Kidney epithelial cell (primary cell): ENCODE measurements at regions not wholly inside any gene's neighbourhood (a gene's known extent, or its start where the extent isn't known, plus 50 kb on each side); places are given as distances from the start of the nearest gene placed in this dataset.

ENCODE experiments used
- DNase-seq: peaks from one replicate; pipeline ENCODE4 v3.0.0-alpha.2; 2010; ENCODE audit warnings: low read depth
- H3K27me3 ChIP-seq: 2 replicates; pipeline ENCODE4 v1.6.0; 2011; ENCODE audit warnings: low read length; ENCODE audit not compliant: control insufficient read depth, insufficient read depth
- H3K36me3 ChIP-seq: 2 replicates; pipeline ENCODE4 v1.5.1; 2011; ENCODE audit warnings: low read length; ENCODE audit not compliant: control insufficient read depth, insufficient read depth
- H3K4me3 ChIP-seq: 2 replicates; pipeline ENCODE4 v1.5.1; 2011; ENCODE audit warnings: low read depth, mild to moderate bottlenecking, control low read depth, low read length
- TF ChIP-seq, protein P1 (sequence below): IDR thresholded peaks from 2 replicates; pipeline ENCODE4 v1.5.1; 2011; ENCODE audit warnings: mild to moderate bottlenecking, moderate library complexity, low read length, control low read depth, inconsistent platforms; ENCODE audit not compliant: insufficient read depth, poor library complexity, severe bottlenecking

DNA sequence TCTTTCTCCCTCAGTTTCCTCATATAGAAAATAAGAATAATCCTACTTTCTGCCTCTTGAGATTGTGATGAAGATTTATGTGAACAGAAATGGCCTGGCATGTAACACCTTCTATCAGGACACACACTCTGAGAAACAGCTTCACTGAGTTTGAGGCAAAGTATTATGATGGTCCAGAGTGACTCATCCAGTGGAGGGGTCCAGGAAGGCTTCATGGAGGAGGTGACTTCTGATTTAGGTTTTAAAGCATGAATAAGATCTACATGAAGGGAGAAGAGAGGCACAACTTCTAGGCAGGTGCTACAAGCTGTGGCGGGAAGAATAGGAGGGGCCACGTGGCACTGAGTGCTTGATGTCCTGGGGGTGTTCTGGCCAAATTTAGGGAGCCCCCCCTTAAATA, 124.4 kb upstream of the SDK2 start:
- H3K36me3 ChIP-seq, result no peaks in the 10 kb centered on the region
- DNase-seq, result no peak
- H3K27me3 ChIP-seq, result no peaks in the 10 kb centered on the region
- TF ChIP-seq, protein P1, sequence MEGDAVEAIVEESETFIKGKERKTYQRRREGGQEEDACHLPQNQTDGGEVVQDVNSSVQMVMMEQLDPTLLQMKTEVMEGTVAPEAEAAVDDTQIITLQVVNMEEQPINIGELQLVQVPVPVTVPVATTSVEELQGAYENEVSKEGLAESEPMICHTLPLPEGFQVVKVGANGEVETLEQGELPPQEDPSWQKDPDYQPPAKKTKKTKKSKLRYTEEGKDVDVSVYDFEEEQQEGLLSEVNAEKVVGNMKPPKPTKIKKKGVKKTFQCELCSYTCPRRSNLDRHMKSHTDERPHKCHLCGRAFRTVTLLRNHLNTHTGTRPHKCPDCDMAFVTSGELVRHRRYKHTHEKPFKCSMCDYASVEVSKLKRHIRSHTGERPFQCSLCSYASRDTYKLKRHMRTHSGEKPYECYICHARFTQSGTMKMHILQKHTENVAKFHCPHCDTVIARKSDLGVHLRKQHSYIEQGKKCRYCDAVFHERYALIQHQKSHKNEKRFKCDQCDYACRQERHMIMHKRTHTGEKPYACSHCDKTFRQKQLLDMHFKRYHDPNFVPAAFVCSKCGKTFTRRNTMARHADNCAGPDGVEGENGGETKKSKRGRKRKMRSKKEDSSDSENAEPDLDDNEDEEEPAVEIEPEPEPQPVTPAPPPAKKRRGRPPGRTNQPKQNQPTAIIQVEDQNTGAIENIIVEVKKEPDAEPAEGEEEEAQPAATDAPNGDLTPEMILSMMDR, result no peak
- H3K4me3 ChIP-seq, result no peak overlapping the region

DNA sequence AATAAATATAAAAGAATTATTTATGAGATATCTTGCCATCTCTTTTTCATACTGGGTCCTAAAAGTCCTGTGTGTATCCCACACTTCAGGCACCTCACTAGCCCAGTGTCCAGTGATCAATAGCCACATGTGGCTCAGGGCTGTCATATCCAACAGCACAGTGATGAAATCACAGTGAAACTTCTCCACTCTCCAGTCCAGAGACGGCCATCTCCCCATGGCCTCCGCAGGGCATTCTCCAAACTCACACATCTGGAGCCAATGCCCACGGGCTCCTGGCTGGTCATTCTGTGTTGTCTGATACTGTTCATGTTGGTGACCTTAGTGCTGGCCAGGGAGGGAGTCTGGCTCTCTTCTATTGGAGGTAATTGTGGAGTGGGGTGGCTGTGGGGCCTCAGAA, 125.2 kb upstream of the SDK2 start:
- TF ChIP-seq, protein P1, result no peak
- H3K27me3 ChIP-seq, result no peaks in the 10 kb centered on the region
- H3K36me3 ChIP-seq, result no peaks in the 10 kb centered on the region
- H3K4me3 ChIP-seq, result no peak overlapping the region
- no peak for DNase-seq

DNA sequence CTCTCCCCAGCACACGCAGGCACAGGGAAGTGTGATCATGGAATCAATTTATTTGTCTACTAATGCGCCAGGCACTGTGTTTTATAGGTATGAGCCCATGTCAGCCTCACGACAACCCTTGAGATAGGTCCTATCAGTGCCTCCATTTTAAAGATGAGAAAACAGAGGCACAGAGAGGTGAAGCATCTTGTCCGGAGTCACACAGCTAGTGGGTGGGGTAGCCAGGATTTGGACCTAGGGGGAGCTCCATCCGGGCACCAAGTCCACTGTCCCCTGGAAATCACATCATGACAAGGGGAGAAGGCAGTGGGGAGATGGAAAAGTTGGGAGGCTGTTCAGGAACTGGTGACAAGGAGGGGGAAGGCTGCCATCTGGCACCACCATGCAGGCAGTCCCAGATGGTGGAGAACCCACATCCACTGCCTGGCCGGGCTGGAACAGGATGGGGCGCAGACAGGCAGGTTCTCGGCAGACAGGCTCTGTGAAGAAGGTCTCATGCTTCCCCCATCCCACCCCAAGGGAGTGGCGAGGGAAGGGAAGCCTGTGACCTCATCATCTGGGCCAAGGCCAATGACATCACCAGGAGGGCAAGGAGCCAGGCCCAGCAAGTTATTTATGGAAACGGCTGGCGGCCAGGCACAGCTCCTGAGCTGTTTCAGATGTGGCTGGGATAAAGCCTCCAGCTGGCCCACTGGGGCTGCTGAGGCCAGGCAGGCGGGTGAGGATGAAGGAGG, 126.0 kb upstream of the SDK2 start:
- Histone ChIP-seq H3K27me3 (peaks cover under 1% of the 10 kb centered on the region), H3K36me3 (no peaks in the 10 kb centered on the region), H3K4me3 (no peak overlapping the region)
- TF ChIP-seq, protein P1, result no peak
- DNase-seq, result peak; percentile 34

GRCh38 chr17:73770849-73771229, 126.6 kb upstream of the SDK2 start:
- H3K36me3 ChIP-seq, result no peaks in the 10 kb centered on the region
- peaks cover 2% of the 10 kb centered on the region for H3K27me3 ChIP-seq
- DNase-seq, result no peak
- no peak overlapping the region for H3K4me3 ChIP-seq
- TF ChIP-seq, protein P1, result no peak

DNA sequence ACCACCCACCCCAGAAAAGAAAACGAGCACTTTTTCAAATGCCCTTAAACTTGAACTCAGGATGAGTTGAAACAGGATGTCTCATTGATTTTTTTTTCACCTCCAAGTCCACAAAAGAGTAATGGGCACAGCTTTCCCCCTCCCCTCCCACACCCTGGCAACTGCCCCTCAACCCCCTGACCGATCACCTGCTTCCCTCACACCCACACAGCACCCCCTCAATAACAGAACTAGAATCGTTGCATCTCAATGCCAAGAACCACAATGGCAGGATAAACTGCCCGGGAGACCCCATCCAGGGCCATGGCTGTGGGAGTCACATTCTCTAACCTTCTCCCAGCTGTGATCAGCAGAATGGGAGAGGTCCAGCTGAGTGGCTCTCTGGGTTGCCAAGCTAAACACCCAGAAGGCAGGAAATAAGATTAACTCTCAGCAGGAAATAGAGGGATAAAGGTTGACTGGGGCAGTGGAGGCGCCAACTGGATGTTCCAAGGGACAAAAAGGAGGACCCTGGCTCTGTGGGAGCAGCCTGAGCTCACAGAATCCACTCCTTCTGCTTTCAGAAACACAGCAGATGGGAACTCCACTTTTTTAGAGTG, 128.0 kb upstream of the SDK2 start:
- TF ChIP-seq, protein P1, result no peak
- H3K36me3 ChIP-seq, result no peaks in the 10 kb centered on the region
- peaks cover 2% of the 10 kb centered on the region for H3K27me3 ChIP-seq
- H3K4me3 ChIP-seq, result no peak overlapping the region
- no peak for DNase-seq

- no peak for DNase-seq
- Histone ChIP-seq H3K4me3 (no peak overlapping the region), H3K27me3 (peaks cover 2% of the 10 kb centered on the region), H3K36me3 (no peaks in the 10 kb centered on the region)
- TF ChIP-seq, protein P1, result no peak
Observed at GRCh38 chr17:73773702-73774101, 129.5 kb upstream of the SDK2 start.
